MV-4-11 (cell line): ENCODE measurements at regions not wholly inside any gene's neighbourhood (a gene's known extent, or its start where the extent isn't known, plus 50 kb on each side); places are given as distances from the start of the nearest gene placed in this dataset.
A peak's percentile ranks its signal among the peaks of the same experiment; 100 is the strongest.

Source experiments
- DNase-seq: peaks from one replicate; lab custom pipeline; 2025; lab: John Stamatoyannopoulos, UW

DNA sequence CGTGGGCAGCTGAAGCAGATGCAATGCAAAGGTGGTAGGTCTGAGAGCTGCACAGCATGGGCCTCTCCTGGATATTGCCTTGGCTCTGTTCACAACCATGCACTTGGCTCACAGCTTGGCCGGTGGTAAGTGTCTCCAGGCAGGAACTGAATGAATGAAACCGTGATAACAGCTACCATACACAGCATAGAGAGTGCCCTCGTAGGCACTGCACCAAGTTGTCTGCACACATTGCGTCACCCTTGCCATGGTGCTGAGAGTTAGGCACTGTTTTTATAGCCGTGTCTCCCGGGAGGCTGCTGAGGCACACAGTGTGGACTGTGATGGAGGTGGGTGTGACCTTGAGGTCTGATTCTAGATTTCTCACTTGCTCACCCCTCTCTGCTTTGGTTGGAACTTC is 157.6 kb upstream of the VASH1 start:
- DNase-seq, result no peak

- DNase-seq, result no peak
These were observed 153.8 kb upstream of the VASH1 start for GRCh38 chr14:76607510-76607909.

DNA sequence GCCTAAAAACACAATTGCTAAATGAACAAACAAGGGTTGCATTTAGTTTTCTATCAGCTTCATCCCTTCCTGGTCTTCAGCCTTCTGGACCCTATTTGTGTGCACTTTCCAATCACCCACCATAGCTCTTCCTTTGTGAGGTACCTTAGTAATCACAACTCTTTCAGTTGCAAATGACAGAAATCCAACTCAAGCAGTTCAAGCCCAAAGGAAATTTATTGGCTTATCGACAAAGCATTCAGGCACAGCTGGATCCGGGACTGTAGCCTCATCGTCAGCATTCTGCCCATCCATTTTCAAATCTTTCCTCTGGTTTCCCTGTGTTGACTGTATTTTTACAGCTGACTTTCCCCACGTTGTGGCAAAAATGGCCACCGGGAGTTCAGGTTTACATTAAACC is 148.6 kb upstream of the VASH1 start:
- DNase-seq, result no peak

- DNase-seq, result no peak
These were observed 147.7 kb upstream of the VASH1 start for GRCh38 chr14:76613616-76614015.

DNA sequence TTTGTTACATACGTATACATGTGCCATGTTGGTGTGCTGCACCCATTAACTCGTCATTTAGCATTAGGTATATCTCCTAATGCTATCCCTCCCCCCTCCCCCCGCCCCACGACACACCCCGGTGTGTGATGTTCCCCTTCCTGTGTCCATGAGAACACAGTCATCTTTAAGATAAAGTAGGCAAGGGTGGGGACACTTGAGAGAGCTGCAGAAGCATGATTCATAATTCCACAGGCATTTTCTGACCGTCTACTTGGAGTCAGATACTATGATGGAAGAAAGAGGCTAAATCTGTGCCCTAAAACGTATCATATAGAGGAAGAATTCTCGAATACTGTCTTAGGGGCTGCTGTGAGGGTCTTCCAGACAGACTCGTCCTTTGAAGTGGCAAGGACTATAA is 145.9 kb upstream of the VASH1 start:
- no peak for DNase-seq

DNA sequence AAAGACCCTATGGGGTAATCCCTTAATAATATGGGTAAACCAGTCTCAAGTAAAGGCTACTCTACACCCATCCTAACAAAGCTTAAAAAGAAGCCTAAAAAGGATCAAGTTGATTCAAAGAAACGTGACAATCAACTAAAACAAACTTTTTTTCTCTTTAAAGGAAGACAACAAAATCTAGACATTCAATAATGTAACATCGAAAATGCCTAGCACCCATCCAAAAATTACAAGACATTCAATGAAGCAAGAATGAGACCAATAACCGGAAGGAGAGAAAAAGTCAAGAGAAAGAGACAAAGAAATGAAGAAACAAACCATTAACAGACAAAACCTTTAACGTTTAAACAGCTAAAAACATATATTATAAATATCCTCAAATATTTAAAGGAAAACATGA is 143.8 kb upstream of the VASH1 start:
- no peak for DNase-seq

GRCh38 chr14:76636602-76637001 is 124.7 kb upstream of the VASH1 start:
- DNase-seq, result no peak

- no peak for DNase-seq
These were observed 122.4 kb upstream of the VASH1 start for GRCh38 chr14:76638841-76639240.

GRCh38 chr14:76639606-76640229 is 121.5 kb upstream of the VASH1 start:
- DNase-seq, result no peak

DNA sequence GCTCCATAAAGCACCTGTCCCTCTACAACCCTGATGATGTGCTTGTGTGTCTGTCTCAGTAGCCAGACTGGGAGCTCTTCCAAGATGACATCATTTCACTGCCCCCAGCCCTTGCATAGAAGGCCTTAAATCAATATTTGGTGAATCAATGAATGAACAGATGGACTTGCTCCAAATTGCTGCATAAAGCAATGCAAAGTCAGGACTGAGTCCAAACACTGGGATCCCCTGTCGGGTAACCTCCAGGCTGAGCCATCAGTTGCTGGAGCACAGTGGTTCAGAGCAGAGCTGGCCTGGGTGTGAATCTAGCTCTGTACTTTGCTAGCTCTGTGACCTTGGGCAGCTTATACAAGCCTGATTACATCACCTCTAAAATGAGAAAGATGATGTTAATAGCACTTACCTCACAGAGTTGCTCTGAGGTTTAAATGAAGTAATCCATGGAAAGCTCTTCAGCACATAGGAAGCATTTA is 120.3 kb upstream of the VASH1 start:
- no peak for DNase-seq

DNA sequence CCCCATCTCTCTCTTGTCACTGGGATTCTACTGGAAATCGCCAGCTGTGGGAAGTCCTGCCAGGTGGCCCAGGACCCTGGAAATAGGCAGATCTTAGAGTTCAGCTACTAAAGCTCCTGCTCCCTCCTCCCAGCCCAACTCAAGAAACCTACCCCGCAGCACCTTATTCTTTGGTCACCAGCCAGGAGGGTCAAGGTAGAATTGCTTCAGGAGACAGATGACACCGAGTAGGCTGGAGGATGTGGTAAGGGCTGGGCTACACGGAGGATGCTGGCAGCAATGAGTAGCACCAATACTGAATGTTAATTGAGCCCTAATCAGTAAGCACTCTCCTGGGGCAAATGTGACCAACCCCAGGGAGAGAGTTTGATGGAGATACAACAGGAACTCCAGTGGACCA is 119.7 kb upstream of the VASH1 start:
- DNase-seq, result no peak

- DNase-seq, result no peak
These were observed 117.4 kb upstream of the VASH1 start for GRCh38 chr14:76643887-76644286.

DNA sequence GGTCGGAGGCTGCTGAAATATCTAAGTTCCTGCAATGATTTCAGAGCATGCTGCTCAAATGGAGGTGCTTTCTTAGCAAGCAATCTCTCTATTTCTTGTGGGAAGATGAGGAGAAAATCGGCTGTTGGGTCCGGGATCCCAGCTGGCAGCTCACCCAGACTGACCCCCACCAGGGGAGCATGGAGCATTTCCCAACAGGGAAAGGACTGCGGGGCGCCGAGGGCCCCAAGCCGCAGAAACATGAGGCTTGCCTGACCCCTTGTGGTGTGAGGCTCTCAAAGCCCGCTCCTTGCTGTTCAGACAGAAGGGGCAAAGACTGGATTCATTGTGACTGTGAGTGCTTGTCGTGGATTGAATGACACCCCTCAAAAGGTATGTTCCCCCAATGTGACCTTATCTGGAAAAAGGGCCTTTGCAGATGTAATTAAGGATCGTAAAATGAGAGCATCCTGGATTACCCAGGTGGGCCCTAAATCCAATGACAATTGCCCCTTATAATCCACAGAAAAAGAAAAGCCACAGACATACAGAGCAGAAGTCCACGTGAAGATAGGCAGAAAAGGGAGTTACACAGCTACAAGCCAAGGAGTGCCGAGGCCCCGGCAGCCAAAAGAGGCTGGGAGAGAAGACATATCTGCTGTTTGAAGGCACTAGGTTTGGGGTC is 116.3 kb upstream of the VASH1 start:
- peak; percentile 23 for DNase-seq

DNA sequence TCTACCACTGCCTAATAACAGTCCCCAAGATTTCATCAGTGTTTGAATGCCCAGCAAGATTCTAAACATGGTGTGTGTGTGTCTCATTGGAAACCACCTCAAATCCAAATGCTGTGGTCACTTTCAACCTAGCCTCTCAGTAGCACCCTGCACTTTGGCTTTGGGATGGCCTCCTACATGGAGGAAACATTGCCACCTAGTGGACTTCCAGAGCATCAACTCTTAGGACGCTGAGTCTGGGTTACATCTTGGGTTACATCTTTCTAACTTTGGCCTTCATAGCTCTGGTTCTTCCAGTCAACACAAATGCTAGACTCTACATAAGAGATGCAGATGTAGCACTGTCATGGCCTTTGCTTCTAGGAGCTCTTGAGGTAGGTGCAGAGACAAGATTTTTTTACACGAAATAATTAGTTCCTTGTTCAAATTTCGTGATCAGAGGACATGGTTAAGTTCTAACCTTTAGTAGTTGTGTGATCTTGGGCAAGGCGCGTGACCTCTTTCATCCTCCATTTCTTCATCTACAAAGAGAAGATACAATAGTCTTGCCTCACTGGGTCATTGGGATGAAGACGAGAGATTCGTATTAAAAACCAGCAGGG is 113.5 kb upstream of the VASH1 start:
- peak; percentile 42 for DNase-seq

- no peak for DNase-seq
These were observed 109.7 kb upstream of the VASH1 start for GRCh38 chr14:76651410-76652055.

- no peak for DNase-seq
These were observed 107.2 kb upstream of the VASH1 start for GRCh38 chr14:76653875-76654572.

DNA sequence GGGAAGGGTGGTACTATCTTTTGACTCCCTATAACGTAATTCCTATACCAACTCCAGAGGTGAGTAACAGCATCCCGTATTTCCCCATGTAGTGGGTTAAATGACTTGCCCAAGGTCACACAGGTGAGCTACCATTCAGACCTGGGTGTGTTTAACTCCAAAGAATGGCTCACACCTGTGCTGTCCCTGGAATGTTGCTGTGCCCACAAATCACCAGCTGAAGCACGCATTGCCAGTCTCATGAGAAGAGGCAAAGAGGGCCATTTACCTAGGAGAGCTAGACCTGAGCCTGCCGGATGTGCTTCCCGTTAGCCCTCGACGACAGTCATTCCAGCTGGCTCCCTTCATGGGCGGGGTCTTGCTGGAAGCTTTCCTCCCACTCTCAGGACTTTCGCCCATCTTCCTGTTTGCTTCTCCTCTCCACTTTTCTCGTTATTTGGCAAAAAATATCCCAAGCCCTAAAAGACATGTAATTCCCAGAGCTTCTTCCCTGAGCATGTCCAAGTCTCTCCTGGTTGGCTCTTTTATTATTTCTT is 106.6 kb upstream of the VASH1 start:
- no peak for DNase-seq

GRCh38 chr14:76655331-76655730 is 105.9 kb upstream of the VASH1 start:
- DNase-seq, result no peak

DNA sequence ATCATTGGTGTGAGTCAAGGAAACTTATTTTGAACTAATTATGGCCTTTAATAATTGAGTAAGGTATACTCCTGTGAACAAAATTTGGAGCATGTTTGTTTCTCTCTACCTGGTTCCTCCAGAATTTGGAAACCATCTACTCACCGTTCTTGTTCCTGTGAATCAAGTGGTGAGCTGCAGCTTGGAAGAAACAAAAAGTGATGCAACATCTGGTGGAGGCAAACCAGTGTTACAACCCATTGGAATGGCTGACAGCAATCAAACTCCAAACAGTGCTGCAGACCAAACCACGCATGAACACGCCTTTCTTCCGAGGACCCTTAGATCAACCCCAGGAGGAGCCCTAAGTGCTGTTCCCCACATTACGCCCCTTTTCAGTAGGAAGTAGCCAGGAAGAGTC is 104.7 kb upstream of the VASH1 start:
- DNase-seq, result no peak

- no peak for DNase-seq
These were observed 103.9 kb upstream of the VASH1 start for GRCh38 chr14:76657404-76657803.

GRCh38 chr14:76657846-76658245 is 103.4 kb upstream of the VASH1 start:
- DNase-seq, result no peak

GRCh38 chr14:76662580-76662979 is 98.7 kb upstream of the VASH1 start:
- no peak for DNase-seq
